MG63 (cell line): ENCODE measurements at regions not wholly inside any gene's neighbourhood (a gene's known extent, or its start where the extent isn't known, plus 50 kb on each side); places are given as distances from the start of the nearest gene placed in this dataset.
A peak's percentile ranks its signal among the peaks of the same experiment; 100 is the strongest.

Source experiments
- DNase-seq: peaks from one replicate; pipeline ENCODE4 v3.0.0-alpha.2; 2020
- H3K27me3 ChIP-seq: fragments of 250-450 bp; sonication (Bioruptor Pico); 2 replicates; pipeline ENCODE4 v1.5.1; 2020; ENCODE audit warnings: mild to moderate bottlenecking, moderate library complexity
- H3K36me3 ChIP-seq: fragments of 250-450 bp; sonication (Bioruptor Pico); 2 replicates; pipeline ENCODE4 v1.5.1; 2020; ENCODE audit warnings: mild to moderate bottlenecking, moderate library complexity
- H3K4me3 ChIP-seq: fragments of 250-450 bp; sonication (Bioruptor Pico); 2 replicates; pipeline ENCODE4 v1.5.1; 2020; ENCODE audit warnings: mild to moderate bottlenecking, moderate library complexity
- H3K9me3 ChIP-seq: fragments of 250-450 bp; sonication (Bioruptor Pico); 2 replicates; pipeline ENCODE4 v1.5.1; 2020; ENCODE audit warnings: mild to moderate bottlenecking, moderate library complexity

DNA sequence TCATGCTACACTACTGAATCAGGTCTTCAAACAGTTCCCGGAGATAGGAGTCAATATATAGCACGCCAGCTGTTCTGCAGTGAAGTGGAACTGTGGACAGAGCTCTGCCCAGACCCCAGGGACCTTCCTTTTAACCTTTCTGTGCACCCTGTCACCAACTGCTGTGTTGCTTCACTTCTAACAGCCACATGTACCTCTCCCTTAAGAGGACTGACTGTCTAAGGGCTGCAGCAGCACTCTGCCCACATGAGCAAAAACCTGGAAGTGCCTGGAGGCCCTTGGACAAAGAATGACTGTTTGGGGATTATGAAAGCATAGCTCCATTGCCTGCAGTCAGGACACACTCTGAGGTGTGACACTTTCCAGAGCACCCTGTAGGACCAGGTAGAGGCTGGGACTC is 88.3 kb upstream of the CTNNB1 start:
- no peaks in the 10 kb centered on the region for H3K27me3 ChIP-seq
- H3K4me3 ChIP-seq = no peak overlapping the region
- H3K36me3 ChIP-seq = no peaks in the 10 kb centered on the region
- DNase-seq = no peak
- no peaks in the 10 kb centered on the region for H3K9me3 ChIP-seq

DNA sequence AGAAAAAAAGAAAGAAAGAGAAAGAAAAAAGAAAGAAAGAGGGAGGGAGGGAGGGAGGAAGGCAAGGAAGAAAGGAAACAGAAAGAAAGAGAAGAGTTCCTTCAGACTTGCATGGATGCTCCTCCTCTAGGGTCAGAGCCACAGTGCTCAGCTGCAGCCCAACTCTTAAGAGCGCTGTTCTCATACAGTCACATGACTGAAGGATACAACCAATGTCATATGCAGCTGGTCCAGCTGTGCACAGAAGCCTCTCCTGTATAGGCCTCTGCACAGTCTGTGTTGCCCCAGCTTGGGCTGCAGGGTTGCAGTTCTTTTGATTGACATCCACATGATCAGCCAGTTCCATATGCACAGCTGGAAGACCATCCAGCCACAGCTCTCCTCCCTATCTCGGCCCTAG is 86.8 kb upstream of the CTNNB1 start:
- Histone ChIP-seq H3K4me3 (no peak overlapping the region), H3K27me3 (no peaks in the 10 kb centered on the region), H3K36me3 (no peaks in the 10 kb centered on the region), H3K9me3 (no peaks in the 10 kb centered on the region)
- no peak for DNase-seq

DNA sequence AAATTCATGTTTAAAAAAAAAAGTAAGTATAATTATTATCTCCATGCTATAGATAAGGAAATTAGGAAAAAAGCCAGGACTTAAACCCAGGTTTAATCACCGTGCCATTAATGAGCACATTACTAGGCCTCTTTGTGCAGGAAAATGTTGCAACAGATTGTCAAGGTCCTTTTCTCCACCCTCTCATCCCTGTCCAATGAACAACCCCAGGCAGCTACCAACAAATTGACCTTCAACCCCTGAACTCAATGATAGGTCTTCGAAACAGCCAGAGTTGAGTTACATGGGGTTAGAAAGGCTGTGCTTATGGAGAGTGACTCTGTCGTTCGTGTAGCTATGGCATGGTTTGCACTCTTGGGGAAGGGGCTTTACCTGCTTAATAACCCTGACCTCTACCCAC is 84.2 kb upstream of the CTNNB1 start:
- no peaks in the 10 kb centered on the region for H3K36me3 ChIP-seq
- no peaks in the 10 kb centered on the region for H3K27me3 ChIP-seq
- DNase-seq = no peak
- H3K9me3 ChIP-seq = no peaks in the 10 kb centered on the region
- H3K4me3 ChIP-seq = no peak overlapping the region

DNA sequence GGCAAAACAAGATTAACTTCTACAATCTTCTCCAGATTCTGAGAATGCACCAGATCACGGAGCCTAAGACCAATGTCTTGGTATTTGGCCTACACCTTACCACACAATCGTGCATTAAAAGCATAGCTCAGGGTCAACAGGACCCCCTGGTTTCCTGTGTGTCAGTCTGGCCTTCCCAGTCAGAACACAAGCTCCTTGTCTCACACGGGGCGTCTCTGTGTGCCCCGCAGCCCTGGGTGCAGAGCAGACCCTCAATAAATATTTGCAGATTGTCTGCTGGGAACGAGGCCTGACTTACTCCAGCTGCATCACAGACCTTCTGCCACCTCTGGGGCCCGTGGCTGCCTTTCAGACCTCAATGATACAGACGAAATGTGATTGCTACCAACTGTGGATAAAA is 82.5 kb upstream of the CTNNB1 start:
- no peaks in the 10 kb centered on the region for H3K27me3 ChIP-seq

DNA sequence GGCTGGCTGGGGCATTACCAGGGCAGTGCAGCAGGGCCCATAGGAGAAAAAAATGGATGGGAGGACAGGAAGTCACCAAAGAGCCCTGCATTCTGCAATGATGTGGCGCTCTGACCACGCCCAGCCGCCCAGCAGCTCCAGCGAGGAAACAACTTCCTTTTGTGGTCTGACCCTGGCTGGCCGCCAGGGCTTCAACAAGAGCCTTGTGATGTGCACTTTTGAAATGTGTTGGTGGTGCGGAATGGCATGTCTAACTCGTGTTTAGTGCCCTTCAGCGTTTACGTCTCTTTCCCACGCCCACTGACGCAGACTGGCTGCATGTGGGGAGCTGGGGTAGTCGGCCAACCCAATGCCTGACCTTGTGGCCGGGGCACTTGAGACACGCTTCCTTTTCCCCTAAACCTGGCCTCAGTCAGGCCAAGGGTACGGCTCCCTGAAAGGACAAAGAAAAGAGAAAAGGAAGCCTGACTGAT is 81.9 kb upstream of the CTNNB1 start:
- no peaks in the 10 kb centered on the region for H3K27me3 ChIP-seq
- H3K9me3 ChIP-seq = no peaks in the 10 kb centered on the region
- no peaks in the 10 kb centered on the region for H3K36me3 ChIP-seq
- H3K4me3 ChIP-seq = no peak overlapping the region
- DNase-seq = peak; percentile 50

More for the DNA sequence above, 82.5 kb upstream of the CTNNB1 start:
- DNase-seq = no peak
- Histone ChIP-seq H3K4me3 (no peak overlapping the region), H3K36me3 (no peaks in the 10 kb centered on the region), H3K9me3 (no peaks in the 10 kb centered on the region)

DNA sequence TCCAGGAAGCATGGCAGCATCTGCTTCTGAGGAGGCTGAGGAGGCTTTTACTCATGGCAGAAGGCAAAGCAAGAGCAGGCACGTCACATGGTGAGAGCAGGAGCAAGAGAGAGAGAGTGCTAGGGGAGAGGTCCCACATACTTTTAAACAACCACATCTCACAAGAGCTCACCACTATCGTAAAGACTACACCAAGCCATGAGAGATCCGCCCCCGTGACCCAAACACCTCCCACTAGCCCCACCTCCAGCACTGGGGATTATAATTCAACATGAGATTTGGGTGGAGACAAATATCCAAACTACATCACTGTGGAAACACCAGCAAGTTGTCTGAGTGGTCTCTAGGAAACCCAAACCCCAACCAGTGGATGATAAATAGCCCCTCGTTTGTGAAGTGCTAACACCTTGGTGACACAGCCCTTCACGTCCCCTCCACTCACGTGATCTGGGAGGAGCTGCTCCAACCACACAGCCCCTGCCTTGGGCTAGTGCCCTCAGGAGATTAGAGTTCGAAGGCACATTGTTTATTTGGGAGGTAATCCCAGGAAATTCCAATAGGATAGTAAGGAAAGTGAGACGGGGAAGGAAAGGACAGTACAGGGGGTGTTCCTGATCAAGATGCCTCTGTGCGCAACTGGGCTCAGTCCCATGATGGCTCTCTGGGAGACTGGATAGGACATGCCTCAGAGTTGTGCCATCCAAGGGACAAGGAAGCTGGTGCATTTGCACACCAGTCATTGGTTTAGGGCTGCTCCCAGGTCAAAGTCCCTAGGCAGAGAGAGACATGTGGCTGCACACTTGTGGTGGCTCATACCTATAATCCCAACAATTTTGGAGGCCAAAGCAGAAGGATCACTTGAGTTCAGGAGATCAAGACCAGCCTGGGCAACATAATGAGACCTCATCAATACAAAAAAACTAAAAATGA is 80.6 kb upstream of the CTNNB1 start:
- no peaks in the 10 kb centered on the region for H3K36me3 ChIP-seq

DNA sequence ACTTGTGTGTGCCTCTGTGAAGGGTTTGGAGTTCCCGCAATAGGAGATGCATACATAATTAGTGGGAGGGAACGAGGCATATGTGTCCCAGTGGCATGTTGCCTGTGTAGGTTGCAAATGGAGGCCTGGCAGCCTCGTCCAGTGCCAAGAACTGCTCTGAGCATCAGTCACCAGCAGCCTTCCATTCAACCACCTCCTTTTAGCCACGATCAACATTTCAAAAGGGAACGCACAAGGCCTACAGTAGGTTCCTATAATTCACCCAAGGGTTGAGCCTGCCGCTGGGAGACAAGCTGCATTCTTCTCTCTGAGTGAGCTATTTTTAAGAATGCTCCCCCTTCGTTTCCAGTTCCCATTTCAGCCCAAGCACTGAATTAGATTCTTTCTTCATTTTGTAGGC is 78.8 kb upstream of the CTNNB1 start:
- no peak overlapping the region for H3K4me3 ChIP-seq
- no peaks in the 10 kb centered on the region for H3K36me3 ChIP-seq
- DNase-seq = no peak
- H3K27me3 ChIP-seq = no peaks in the 10 kb centered on the region
- no peaks in the 10 kb centered on the region for H3K9me3 ChIP-seq

More for the DNA sequence above, 80.6 kb upstream of the CTNNB1 start:
- Histone ChIP-seq H3K27me3 (no peaks in the 10 kb centered on the region), H3K4me3 (no peak overlapping the region), H3K9me3 (no peaks in the 10 kb centered on the region)
- DNase-seq = no peak

DNA sequence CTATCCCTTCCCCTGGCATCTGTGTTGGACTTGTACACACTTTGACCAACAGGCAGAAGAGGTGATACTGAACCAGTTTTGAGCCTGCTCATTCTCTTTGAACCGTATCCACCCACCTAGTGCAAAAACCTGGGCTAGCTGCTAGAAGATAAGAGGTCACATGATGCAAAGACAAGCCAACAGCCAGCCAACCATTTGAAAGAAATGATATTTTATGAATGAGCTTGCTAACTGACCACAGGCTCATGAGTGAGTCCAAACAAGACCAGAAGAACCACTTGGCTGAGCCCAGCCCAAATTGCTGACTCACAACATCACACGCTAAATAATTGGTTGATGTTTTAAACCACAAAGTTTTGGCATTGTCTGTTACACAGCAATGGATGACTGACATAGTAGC is 74.0 kb upstream of the CTNNB1 start:
- H3K4me3 ChIP-seq = no peak overlapping the region
- DNase-seq = no peak
- H3K36me3 ChIP-seq = no peaks in the 10 kb centered on the region
- no peaks in the 10 kb centered on the region for H3K9me3 ChIP-seq
- H3K27me3 ChIP-seq = no peaks in the 10 kb centered on the region

DNA sequence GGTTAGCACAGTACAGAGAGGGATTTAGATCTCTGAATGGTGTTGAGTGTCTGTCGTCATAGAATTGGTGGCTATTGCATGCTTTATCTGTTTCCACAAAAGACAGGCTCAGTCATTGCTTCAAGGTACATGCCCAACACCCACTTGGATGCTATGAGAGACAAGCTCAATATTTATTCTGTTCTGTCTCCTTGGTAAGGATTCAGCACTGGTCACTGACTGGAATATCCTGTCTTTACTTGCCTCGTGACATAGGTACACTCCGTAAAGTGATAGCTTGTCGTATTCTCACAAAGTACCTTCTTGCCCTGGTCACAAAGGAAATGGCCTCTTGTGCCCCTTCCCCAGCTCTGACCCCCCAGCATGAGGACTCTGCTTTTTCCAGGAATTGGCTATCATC is 72.8 kb upstream of the CTNNB1 start:
- H3K27me3 ChIP-seq = no peaks in the 10 kb centered on the region
- H3K9me3 ChIP-seq = no peaks in the 10 kb centered on the region
- no peaks in the 10 kb centered on the region for H3K36me3 ChIP-seq
- no peak for DNase-seq
- no peak overlapping the region for H3K4me3 ChIP-seq

DNA sequence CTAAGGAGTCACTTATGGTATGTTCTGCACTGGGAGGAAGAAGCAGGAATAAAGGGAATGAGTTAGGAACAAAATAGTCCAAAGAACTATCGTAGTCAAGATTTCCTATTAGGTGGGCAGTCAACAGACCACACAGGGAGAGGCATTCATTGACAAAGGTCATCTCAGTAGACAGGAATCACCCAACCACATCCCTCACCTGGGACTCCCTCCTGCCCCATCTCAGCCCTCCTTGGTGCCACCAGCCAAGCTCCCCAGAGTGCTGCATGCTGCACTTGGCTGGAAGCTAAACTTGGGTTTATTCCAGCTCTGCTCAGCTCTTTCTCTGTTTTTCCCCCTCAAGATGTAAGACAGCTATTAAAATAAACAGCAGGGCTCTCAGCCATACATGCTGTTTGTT is 72.3 kb upstream of the CTNNB1 start:
- no peaks in the 10 kb centered on the region for H3K27me3 ChIP-seq
- no peak for DNase-seq
- H3K36me3 ChIP-seq = no peaks in the 10 kb centered on the region
- H3K4me3 ChIP-seq = no peak overlapping the region
- H3K9me3 ChIP-seq = no peaks in the 10 kb centered on the region

DNA sequence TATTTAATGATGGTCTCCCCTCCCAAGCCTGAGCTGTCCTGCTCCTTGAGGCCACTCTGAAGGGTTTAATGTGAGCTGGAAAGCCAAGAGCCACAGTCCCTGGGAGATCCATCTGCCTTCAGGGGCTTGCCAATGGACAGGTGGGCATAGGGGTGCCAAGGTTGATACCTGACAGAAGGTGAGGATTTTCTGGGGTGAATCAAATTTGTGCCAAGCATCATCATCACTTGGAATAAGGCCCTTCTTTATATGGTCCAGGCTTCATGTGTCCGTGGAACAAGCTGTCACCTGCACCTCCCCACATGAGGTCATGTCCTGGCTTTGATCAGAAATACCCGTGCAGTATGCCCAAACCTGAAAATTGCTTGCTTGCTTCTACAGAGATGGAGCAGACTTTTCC is 71.9 kb upstream of the CTNNB1 start:
- Histone ChIP-seq H3K27me3 (no peaks in the 10 kb centered on the region), H3K36me3 (no peaks in the 10 kb centered on the region), H3K4me3 (no peak overlapping the region), H3K9me3 (no peaks in the 10 kb centered on the region)
- DNase-seq = no peak

DNA sequence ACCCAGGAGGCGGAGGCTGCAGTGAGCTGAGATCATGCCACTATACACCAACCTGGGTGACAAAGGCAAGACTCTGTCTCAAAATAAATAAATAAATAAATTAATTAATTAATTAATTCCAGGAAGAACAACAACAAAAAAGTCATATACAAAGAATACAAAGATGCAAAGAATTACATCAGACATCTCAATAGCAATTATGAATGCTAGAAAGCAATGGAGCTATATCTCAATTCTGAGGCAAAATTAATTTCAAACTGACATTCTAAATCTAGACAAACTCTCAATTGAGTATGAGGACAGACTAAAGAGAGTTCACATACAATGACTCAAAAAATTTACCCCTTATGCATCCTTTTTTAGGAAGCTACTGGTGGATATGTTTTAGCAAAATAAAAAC is 69.6 kb upstream of the CTNNB1 start:
- Histone ChIP-seq H3K4me3 (no peak overlapping the region), H3K27me3 (no peaks in the 10 kb centered on the region), H3K36me3 (no peaks in the 10 kb centered on the region), H3K9me3 (no peaks in the 10 kb centered on the region)
- no peak for DNase-seq

DNA sequence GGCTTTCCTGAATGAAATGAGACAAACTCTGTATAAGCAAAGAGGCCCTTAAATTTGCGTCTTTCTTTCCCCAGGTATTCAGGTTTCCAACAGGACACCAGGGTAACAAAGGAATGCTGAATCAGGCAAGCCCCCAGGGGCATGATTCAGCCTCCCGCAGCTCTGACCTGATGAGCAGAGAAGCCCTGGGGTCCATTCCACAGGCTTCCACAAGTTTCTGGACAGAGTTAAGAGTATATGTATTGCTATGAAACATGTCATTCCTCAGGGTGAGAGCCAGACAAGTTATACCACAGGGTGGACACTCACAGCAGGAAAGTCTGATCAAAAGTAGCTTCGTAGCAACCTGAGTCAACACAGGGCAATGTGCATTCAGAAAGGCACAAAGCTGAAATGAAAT is 68.1 kb upstream of the CTNNB1 start:
- H3K27me3 ChIP-seq = no peaks in the 10 kb centered on the region
- no peak for DNase-seq
- no peak overlapping the region for H3K4me3 ChIP-seq
- no peaks in the 10 kb centered on the region for H3K36me3 ChIP-seq
- no peaks in the 10 kb centered on the region for H3K9me3 ChIP-seq

DNA sequence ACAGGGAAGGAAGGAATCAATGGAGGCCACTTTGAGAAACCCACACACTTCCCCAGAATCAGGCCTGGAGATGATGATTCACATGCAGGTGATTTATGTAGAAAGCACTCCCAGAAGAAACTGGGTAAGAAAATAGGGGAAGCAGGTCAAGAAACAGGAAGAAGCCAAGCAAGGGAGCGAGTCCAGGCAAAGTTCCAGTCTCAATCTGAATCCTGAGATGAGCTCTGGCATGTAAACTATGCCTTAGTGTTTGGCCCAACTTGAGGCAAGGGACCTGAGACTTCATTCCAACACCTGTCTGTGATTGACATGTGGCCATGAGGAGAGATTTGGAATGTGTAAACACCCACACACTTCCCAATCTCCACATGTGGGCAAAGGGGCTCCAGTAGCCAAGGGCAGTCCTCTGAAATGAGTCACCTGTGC is 61.6 kb upstream of the CTNNB1 start:
- H3K27me3 ChIP-seq = no peaks in the 10 kb centered on the region
- H3K36me3 ChIP-seq = no peaks in the 10 kb centered on the region
- no peaks in the 10 kb centered on the region for H3K9me3 ChIP-seq
- no peak for DNase-seq
- H3K4me3 ChIP-seq = no peak overlapping the region

DNA sequence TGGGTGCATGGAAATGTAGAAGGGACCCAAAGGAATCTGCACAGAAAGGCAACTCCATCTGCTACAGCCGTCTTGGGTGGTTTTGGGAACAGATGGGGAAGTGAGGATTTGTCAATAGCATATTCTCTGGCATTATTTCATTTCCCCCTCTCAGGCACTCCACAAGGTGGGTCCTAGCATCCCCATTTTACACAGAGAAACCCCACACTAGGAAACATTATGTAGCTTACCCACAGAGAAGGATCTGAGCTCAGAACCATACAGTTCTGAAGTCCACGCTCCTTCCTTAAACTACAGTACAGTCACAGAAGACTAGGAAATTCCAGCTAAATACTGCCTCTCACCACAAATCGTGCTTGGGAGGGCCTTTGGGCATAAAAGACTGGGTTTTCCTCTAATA is 61.2 kb upstream of the CTNNB1 start:
- H3K4me3 ChIP-seq = no peak overlapping the region
- no peaks in the 10 kb centered on the region for H3K9me3 ChIP-seq
- no peaks in the 10 kb centered on the region for H3K36me3 ChIP-seq
- no peak for DNase-seq
- no peaks in the 10 kb centered on the region for H3K27me3 ChIP-seq

DNA sequence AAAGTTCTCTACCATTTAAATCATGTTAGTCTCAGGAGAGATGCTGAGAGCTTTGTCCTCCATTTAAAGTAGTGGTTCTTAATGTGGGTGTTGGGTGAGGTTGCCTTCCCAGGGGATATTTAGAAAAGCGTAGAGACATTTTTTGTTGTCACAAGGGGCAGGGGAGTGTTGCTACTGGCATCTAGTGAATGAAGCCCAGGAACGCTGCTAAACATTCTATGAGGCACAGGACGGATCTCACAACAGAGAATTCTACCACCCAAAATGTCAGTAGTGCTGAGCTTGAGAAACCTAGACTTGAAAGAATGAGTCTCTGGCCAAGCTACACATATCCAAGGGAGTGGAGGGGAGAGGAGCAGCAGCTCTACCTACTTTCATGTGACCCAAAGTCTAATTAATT is 60.7 kb upstream of the CTNNB1 start:
- no peak overlapping the region for H3K4me3 ChIP-seq
- H3K9me3 ChIP-seq = no peaks in the 10 kb centered on the region
- no peak for DNase-seq
- H3K27me3 ChIP-seq = no peaks in the 10 kb centered on the region
- no peaks in the 10 kb centered on the region for H3K36me3 ChIP-seq

DNA sequence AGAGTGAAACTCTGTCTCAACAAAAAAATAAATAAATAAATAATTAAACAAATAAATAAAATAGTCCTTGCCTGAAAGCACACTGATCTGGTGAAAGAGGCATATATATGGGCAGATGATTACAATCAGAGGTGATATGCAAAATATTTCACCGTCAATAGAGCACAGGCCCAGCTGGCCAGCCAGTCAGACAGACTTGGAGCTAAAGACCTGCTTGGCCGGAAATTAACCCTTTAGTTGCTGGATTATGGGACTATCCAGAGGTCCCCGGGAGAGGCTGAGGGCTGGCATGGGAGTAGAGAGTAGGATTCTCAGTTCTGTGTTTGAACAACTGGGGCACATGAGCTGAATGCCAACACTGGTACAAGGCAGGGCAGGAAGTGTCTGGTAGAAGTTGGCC is 59.1 kb upstream of the CTNNB1 start:
- no peak for DNase-seq
- Histone ChIP-seq H3K36me3 (no peaks in the 10 kb centered on the region), H3K4me3 (no peak overlapping the region), H3K9me3 (no peaks in the 10 kb centered on the region), H3K27me3 (no peaks in the 10 kb centered on the region)

DNA sequence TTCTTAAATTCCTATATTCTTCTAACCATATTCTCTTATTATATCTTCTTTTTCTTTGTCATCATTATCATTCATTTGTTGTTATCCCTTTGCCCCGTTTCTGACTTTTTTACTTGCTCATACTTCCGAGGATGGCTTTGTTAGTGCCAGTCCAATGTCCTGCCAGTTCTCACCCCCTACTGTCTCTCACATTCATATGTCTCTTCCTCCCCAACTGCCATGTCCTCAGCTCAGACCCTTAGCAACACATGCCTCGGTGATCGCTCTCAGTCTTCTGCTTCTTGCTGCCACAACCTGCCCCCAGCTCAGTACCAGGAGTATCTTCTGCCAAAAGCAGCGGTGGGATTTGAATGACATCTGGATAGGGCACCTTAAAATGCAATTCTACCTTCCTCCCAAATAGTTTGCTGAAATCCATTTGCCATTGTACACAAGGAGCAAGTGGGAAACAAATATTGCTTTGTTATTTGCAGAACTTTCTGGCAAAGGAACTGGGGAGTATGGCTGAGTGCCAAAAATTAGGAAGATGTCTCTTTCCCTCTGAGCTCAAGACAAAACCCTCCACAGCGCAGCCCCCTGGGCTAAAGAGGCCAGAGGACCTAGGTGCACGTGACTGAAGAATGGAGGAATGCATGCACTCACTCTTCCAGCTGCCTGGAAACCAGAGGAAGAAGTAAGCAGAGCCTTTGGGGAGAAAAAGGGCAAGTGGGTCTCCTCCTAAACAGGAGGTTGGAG is 57.7 kb upstream of the CTNNB1 start:
- DNase-seq = no peak
- Histone ChIP-seq H3K27me3 (no peaks in the 10 kb centered on the region), H3K4me3 (no peak overlapping the region), H3K36me3 (no peaks in the 10 kb centered on the region), H3K9me3 (no peaks in the 10 kb centered on the region)
